Endothelial cell of umbilical vein (primary cell): ENCODE measurements at regions not wholly inside any gene's neighbourhood (a gene's known extent, or its start where the extent isn't known, plus 50 kb on each side); places are given as distances from the start of the nearest gene placed in this dataset.

Source experiments
- CTCF ChIP-seq, 2 donors: IDR thresholded peaks; 1 replicate in 1 of 2; 2 replicates in 1 of 2; pipeline ENCODE4 v1.5.1; 2011; ENCODE audit warnings: low read length in 2 of 2, mild to moderate bottlenecking in 2 of 2, moderate library complexity in 2 of 2, control low read depth in 1 of 2, inconsistent platforms in 1 of 2, low read depth in 1 of 2; ENCODE audit not compliant: insufficient read depth in 1 of 2; ENCODE audit errors: extremely low read depth in 1 of 2
- EZH2 ChIP-seq: IDR thresholded peaks from 2 replicates; pipeline ENCODE4 v1.6.1; 2012; ENCODE audit warnings: borderline replicate concordance, low read depth, mild to moderate bottlenecking, moderate library complexity, low read length, inconsistent platforms; ENCODE audit not compliant: severe bottlenecking
- GATA2 ChIP-seq: IDR thresholded peaks from 2 replicates; pipeline ENCODE4 v1.7.0; 2011; ENCODE audit warnings: low read depth, mild to moderate bottlenecking, moderate library complexity, mixed read lengths, low read length; ENCODE audit not compliant: insufficient read length, insufficient read depth
- JUN ChIP-seq: IDR thresholded peaks from 2 replicates; pipeline ENCODE4 v1.6.1; 2011; ENCODE audit warnings: borderline replicate concordance, low read depth; ENCODE audit not compliant: insufficient read length, insufficient read depth
- POLR2A ChIP-seq: IDR thresholded peaks from 2 replicates; pipeline ENCODE4 v1.6.1; 2012; ENCODE audit warnings: low read depth, mild to moderate bottlenecking, control low read depth, low read length
- POLR2AphosphoS5 ChIP-seq: IDR thresholded peaks from 2 replicates; pipeline ENCODE4 v1.6.1; 2012; ENCODE audit warnings: low read depth, mild to moderate bottlenecking, control low read depth, low read length, moderate library complexity; ENCODE audit not compliant: insufficient read depth
- TF ChIP-seq, protein P1 (sequence below): IDR thresholded peaks from 2 replicates; pipeline ENCODE4 v1.6.1; 2011; ENCODE audit not compliant: insufficient read depth, insufficient read length

DNA sequence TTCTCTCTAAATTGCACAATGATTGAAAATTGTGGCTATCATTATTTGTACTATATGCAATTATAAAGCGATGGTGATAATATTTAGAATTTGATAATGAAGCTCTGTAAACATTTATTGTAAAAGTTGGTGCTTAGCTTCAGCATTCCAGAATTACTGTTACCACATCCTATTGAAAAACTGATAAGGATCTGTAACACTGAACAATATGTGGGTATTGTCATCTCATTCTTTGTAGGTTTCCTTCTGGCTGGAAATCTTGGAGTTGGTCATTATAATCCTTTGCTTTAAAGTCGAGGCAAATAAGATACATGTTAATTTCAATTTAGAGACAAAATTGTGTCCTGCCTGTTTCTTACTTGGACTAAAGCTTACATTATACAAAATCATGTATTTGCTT lies 323.4 kb upstream of the GOLIM4 start:
- no peak for TF ChIP-seq CTCF (IDR thresholded peaks at IDR 0.05; ENCODE audit: extremely low read depth in 1 of 2, insufficient read depth in 1 of 2, low read depth in 1 of 2, low read length in 2 of 2)
- no peak for TF ChIP-seq JUN
- no peak for TF ChIP-seq EZH2
- no peak for TF ChIP-seq GATA2
- TF ChIP-seq POLR2AphosphoS5 = no peak
- TF ChIP-seq, protein P1, sequence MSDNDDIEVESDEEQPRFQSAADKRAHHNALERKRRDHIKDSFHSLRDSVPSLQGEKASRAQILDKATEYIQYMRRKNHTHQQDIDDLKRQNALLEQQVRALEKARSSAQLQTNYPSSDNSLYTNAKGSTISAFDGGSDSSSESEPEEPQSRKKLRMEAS = no peak
- TF ChIP-seq POLR2A = no peak
